GM19035 (cell line): ENCODE measurements at regions not wholly inside any gene's neighbourhood (a gene's known extent, or its start where the extent isn't known, plus 50 kb on each side); places are given as distances from the start of the nearest gene placed in this dataset.

Experiments
- ATAC-seq: cut with Tn5 transposase; IDR thresholded peaks from one replicate; pipeline ENCODE4 v1.9.1; 2021; ENCODE audit not compliant: unreplicated experiment

DNA sequence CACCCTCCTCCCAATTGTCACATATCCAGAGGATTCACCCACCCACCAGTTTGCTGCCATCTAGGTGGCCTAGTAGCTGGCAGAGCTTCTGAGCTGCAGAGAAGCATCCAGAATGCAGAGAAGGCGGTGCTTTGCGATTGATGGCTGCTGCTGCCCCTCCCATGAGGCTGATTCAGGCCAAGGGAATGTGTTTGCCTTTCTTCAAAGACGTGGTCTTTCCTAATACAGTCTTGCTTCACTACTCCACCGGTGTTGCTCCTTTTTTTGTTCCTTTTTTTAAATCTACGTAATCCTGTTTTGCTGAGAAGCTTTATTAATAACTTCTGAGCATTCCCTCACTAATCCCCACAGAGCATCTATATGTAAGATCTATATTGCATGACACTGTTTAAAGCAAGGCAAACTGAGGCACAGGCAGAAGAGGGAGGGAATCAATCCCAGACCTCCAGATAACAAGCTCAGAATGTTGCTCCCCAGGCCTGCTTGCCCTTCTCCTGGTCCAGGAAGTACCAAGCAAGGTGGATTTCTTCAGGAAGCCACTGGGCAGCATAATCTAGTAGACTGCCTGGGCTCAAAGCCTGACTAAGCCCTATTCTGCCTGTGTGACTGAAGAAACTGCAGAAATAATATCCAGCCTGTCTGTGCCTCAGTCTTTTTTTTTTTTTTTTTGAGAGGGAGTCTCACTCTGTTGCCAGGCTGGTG lies 275.5 kb upstream of the FMN2 start:
- no peak for ATAC-seq

DNA sequence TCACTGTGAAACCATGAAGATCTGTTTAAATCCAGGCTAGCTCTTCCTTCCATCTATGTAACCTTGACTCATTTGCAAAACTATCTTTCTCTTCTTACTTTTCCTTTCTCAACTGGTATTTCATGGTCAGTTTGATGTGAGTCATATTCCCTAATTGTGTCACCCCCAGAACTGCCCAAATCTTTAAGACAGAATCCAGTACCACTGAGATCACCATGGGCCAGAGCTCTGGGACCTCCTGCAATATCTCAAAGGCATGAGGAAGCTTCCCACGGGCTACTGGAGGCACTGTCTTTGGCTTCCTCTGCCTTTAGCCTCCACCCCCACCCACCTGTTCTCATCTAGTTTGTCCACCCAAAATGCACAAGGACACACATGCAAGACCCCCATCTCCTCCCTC lies 274.4 kb upstream of the FMN2 start:
- no peak for ATAC-seq

DNA sequence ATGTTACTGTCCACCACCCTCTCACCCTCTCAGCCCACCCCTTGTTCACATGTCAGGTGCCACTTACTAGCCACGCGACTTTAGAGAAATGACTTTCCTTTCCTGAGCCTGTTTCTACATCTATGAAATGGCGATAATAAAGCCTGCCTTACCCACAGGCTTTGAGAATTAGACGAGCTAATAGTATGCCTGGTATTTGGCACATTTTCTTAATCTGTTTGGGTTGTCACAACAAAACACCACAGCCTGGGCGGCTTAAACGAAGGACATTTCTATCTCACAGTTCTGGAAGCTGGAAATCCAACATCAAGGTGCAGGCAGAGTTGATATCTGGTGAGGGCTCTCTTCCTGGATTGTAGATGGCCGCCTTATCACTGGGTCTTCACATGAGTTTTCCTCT lies 273.9 kb upstream of the FMN2 start:
- no peak for ATAC-seq

DNA sequence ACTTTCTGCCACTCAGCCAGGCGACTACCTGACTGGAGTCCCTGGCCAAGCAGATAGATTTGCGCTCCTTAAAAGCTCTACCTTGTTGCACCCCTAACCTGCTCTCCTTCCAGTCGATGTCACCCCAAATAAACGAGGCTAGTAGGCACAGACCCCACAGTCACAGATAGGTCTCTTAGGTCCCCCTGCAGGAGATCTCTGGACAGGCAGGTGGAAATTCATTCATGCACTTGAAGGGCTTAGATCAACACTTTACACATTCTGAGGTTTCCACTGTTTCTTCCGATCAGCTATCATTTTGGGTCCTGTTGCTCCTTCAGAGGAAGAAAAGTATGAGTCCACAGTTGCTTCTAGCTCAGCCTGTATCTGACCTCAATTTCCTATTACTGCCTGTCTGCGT lies 272.6 kb upstream of the FMN2 start:
- ATAC-seq = no peak

DNA sequence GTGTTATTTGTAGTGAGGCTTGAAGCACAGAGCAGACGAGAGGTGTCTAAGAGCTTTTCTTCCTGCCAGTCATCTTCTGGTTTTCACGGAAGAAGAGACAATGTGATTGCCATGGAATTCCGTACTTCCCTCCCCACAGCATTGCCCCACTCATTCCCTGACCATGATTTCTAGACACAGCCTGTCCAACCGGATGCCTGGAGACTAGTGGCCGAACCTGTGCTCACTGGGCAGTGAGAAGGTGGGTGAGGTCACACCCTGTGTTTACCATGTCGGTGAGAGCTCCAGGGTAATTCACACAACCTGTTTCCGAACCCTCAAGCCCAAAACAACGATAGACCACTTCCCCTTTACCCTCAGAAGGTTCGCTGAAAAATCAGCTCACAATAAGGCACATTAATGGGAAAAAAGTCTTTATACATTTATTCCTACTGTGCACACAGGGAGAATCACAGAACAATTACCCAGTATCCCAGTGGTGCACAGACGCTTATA lies 271.9 kb upstream of the FMN2 start:
- ATAC-seq = no peak

DNA sequence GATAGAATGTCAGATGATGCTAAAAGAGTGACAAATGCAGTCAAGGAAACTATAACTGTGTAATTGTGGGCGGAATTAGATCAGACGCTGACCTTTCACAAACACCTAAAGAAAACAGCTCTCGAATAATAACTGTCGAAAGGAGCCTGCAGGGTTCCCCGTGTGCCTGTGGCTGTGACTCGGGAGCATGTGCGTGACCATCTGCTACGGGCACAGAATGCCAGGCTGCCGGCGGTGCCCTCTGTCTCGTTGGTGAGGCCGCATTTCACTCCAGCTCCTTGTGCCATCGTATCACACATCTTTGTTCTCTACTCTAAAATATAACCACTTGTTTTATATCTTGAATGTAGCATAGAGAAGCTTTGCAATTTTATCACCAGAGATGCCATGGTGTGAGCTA lies 267.8 kb upstream of the FMN2 start:
- ATAC-seq = no peak

DNA sequence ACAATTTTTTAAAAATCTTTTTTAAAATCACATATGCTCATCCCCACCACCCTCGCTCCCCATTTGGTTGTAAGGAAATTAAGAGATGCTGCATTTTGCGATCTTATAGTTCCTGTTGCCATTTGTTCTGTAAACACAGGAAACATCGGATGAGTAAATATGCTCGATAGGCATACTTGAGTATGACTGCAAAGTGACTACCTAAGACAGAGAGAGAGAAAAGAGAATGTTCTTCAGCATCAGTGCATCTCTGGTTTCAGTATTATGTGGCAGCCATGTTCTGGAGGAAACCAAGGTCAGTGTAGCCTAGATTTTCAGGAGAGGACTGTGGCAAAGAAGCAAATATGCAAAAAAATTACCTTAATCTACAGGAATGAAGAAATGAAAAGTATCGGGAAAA lies 265.5 kb upstream of the FMN2 start:
- ATAC-seq = no peak

DNA sequence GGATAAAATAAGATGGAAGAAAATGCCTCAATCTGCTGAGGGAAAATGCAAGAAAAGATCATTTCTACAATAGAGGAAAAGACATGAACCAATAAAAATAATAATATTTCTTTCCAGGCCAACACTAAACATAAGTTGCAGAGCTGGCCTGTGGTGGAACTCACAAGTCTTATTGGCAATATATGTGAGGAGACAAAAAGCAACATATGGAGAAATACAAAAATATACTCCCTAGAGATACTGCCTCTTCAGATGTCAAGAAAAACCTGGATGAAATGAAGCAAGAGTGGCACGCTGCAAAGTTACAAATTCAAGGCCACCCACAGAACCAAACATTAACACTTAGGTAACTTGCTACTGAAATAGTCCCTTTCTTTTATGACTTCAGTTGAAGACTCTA lies 264.9 kb upstream of the FMN2 start:
- no peak for ATAC-seq

DNA sequence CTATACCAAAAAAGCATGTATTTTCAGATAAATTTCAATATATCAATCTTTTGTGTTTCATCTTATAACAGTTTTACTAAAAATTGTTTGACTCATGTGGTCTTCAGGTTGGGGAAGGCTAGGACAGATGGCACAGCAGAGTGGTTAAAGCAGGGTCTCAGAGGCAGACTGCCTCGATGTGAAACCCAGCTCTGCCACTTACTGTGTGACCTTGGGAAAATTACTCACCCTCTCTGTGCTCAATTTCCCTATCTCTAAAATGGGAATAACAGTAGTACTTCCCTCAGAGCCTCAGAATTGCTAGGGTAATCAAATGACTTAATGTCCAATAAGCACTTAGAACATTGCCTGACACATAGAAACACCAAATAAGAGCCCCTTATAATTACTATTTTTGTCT lies 262.1 kb upstream of the FMN2 start:
- no peak for ATAC-seq

DNA sequence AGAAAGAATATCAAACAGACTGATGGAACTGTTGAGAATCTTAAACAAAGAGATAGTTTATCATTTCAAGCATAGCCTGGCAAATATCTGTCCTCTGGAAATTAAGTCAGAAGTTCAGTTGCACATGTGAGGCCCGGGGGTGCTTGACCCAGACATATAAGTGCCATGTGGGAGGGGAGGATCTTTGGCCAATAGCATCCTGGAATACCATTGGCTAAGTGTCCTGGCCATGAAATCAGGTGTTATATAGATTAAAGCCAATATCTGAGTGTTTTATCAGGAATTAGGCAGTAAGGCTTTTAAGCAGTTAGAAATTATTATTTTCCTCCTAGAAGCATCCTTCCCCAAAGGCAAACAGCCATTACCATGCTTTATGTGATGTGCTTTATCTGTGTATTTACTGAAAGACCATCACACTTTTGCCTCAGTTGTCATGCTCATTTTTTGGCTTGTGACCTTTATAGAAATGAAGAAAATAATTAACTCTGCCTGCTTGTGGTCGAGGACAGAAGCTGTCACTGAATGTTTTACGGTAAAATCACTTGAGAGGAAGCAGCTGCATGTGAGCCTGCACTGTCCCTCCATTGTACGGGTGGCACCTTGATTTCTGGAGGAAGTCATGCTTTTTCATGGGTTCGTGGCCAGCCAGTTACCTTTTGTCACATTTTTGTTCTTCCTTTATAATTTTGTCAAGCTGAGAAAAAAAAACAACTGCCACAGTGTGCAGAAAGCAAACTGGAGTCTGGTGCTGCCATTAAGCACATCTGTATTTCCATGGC lies 259.9 kb upstream of the FMN2 start:
- ATAC-seq = no peak

DNA sequence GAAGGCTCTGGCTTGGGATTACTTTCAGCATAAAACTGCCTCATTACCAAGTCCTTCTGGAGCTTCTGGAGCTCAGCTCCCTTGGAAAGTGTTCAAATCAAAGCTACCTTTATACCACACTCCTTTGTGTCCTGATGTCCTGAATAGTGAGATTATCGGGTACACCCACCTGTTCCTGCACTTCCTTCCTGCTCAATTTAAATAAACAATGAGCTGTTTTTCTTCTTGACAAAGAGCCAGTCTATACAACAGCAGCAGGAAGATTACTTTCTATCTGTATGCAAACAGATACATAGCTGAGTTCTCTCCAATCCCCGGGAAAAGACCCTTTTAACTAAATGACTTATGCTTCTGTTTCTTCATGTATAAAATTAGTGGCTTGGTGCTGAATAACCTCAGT lies 258.0 kb upstream of the FMN2 start:
- ATAC-seq = no peak

DNA sequence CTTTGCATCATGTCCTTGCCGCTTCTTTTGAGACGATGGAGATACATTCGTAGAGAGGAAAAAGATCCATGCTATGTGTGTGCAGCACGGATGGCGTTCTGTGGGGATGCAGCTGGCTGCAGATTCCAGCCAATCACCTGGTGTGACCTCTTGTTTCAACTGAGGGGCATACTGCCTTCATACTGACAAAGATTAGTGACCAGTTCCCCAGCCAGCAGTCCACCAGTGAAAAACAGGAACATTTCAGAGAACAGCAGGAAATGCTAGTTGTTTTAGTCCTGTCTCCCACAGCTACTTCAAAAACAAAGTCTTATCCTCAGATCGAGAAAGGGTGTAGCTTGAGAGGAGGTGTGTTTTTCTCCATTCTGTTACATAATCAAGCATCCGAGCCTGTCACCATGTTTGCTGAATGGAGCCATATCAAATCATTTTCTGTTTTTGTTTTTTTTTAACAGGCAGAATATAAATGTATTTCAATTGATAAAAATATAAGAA lies 255.7 kb upstream of the FMN2 start:
- no peak for ATAC-seq

DNA sequence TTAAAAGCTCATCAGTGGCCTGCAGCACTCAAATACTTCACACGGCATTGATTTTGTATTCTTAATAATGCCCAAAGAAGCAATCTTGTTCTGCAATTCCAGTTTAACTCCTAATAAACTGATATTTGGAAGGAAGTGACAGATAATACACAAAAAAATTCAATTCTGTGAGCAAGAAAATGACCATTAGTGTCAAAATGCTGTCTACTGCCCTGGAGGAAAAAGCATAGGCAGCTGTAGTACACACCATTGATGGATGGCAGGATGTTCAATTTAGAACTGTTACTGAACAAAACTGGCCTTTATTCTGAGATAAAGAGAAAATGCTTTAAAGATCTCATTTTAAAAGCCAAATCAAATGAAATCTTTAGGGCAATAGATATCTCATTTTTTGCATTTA lies 251.3 kb upstream of the FMN2 start:
- no peak for ATAC-seq

DNA sequence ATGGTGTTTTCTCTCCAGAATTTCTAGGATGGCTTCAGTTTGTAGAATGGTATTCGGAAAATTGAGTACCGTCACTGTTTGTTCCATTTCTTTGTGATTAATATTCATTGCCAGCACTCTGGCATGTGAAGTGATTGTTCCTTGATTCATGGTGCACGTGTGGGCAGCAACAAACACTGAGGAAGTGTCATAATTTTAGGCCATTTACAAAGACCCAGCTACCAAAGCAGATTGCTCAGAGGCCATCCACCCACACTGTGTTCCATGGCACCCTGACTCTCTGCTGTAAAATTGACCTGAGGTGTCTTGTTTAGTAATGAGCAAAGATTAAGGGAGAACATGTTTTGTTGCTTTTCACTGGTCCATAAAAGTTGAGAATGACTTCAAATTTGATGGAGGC lies 250.9 kb upstream of the FMN2 start:
- no peak for ATAC-seq

DNA sequence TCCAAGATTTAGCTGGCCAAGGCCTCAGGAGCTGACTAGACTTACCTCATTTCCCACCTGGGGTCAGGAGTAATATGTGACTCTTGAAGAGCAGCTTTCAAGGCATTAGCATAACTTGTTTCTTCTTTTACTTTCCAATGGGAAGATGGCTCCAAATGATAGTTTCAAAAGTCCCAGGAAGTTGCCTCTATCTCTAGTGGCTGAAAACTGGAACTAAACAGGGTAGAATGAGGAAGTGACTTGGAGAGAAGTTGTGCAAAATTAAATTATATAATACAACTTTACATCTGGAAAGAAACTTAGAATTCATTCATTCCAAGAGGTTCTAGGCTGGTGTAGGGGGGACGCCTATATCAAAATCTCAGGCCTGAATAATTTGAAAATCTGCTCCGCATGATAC lies 250.1 kb upstream of the FMN2 start:
- ATAC-seq = no peak

DNA sequence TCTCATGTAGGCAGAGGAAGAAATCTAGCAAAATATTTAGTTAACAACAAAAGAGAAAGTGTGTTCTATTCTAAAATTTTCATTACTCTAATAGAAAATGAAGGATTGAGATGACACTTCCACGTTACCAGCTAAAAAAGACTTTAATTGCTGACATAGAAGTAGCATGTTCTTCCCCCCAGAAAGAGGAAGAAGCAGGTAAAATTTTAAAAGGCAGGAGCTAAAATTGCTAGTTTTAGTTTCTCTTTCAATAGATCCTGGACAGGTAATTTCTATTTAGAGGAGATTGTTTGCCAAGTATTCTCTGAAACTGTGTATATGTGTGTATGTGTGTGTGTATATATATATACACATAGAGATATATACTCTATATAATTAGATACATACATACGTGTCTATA lies 248.1 kb upstream of the FMN2 start:
- ATAC-seq = no peak

DNA sequence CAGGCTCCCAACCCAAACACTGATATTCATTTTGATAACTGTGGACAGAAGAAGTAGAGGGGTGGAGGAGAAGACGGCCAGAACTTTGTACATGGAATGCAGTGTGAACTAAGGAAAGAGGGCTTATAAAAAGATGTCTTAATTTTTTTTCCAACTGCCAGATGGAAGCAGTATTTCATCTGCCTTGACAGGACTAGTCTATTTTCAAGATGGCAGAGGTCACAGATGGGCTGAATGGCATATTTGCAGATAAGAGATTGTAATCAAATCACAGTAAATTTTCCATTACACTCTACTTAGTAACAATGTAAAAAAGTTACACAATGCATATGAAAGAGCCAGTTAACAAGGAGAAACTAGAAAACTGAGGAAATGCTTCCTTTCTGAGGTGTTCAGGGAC lies 246.8 kb upstream of the FMN2 start:
- no peak for ATAC-seq

DNA sequence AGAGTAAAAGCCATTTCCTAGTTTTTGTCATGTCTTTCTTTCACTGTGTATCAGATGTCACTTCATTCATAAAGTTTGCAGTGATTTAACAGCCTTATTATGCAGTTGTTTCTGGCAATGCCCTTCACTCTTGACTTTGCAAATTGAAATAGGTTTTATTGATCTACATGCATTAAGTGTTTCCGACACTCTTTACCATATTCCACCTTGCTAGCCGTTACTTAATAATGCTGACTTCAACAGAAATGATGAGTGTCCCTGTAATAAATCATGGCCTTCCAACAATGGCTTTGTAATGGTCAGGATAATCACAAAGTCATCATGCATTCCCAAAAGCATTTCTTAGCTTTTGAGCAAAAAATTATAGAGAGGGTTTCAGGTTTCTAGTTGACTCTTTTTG lies 236.8 kb upstream of the FMN2 start:
- ATAC-seq = no peak

DNA sequence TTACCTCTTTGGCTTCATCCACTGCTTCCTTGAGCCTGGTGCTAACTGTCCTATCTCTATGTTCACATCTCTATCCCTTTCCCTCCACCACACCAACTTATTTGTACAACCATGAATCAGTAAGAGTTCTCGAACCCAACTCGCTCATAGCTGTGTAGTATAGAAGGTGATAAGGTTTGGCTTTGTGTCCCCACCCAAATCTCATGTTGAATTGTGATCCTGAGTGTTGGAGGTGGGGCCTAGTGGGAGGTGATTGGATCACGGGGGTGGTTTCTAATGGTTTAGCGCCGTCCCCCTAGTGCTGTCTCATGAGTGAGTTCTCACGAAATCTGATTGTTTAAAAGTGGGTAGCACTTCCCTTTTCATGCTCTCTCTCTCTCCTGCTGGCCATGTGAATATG lies 235.6 kb upstream of the FMN2 start:
- no peak for ATAC-seq

DNA sequence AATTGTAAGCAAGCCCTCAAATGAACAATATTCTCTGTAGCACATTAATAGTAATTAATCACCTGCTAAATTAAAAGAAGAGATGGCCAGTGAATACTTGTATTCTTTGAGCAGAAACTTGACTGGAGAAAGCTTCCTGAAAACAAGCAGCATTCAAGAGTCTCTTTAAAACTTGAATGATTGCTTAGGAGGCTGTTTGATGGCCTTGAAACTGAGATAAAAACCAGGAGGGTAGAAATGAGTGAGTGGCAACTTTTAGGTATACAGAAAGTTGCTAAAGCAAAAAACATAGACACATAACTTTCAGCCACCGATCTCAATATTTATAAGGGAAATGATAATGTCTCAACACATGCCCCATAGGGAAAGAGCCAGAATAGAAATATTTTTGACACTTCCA lies 234.8 kb upstream of the FMN2 start:
- no peak for ATAC-seq

DNA sequence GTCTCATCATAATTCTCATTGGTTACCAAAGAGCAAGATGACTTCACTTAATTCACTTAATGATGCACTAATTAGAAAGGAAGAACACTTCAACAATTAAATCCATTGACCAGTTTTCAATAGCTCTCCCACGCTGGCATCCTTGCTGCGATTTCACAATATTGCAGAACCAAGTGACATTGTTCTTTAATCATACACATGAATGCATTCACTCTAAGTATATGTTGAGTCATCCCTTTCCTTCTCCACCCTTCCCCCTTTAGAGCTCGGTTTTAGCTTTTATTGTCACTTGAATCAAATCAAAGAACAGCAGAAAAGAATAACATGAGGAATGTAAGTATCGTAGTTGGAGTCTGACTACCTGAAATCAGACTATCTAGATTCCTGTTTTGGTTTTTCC lies 233.6 kb upstream of the FMN2 start:
- no peak for ATAC-seq

DNA sequence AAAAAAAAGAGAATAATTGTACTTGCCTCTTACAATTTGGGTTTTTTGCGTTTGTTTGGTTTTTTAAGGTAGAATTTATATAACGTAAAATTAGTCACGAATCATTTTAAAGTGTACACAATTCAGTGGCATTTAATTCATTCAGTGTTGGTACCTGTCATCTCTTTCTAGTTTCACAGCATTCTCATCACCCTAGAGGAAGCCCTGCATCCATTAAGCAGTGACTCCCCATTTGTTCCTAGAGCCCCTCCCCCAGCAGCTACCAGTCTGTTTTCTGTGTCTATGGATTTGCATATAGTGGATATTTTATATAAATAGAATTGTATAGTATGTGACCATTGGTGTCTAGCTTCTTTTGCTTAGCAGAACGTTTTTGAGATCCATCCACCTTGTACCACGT lies 233.2 kb upstream of the FMN2 start:
- ATAC-seq = no peak

DNA sequence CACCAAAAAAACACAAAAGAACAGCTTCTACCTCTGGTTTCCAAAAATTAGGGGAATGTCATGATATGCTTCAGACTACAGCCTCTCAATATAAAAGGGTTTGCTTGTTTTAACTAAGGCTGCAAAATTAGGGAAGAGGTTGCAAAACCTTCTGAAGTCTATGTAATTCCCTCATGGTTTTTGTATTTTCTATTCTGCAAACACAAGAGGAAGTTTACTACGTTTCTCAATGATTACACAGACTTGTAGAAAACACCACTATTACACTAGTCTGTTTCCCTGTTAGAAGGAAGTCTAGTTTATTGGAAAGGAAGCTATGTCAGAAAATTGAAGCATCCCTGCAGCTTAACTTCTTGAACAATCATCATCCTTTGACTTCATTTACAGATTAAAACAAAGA lies 229.7 kb upstream of the FMN2 start:
- ATAC-seq = no peak
